Large intestine (tissue), 3 donors: ENCODE measurements at regions not wholly inside any gene's neighbourhood (a gene's known extent, or its start where the extent isn't known, plus 50 kb on each side); places are given as distances from the start of the nearest gene placed in this dataset.

Source experiments
- DNase-seq, 2 donors: peaks; one replicate each; pipeline versions ENCODE4 v3.0.0 to v3.0.0-alpha.2; 2013
- H3K27ac ChIP-seq: one replicate; pipeline ENCODE4 v1.5.1; 2013; ENCODE audit warnings: low read length
- H3K27me3 ChIP-seq: 2 replicates; pipeline ENCODE4 v1.6.1; 2013; ENCODE audit warnings: low read length; ENCODE audit not compliant: control insufficient read depth, insufficient read depth
- H3K36me3 ChIP-seq: 2 replicates; pipeline ENCODE4 v1.6.1; 2013; ENCODE audit warnings: low read length; ENCODE audit not compliant: control insufficient read depth, insufficient read depth
- H3K4me1 ChIP-seq: one replicate; pipeline ENCODE4 v1.6.1; 2013; ENCODE audit warnings: low read length; ENCODE audit not compliant: control insufficient read depth, insufficient read depth
- H3K4me3 ChIP-seq: one replicate; pipeline ENCODE4 v1.5.1; 2013; ENCODE audit warnings: low read length
- H3K9me3 ChIP-seq: one replicate; pipeline ENCODE4 v1.6.1; 2013; ENCODE audit warnings: mild to moderate bottlenecking, low read depth, low read length, moderate library complexity; ENCODE audit not compliant: control insufficient read depth
- WGBS: methylation state at CpG from one replicate; pipeline ENCODE4 v1.1.5; 2013; ENCODE audit warnings: low lambda C conversion rate; ENCODE audit not compliant: insufficient coverage; 5-methylcytosine and 5-hydroxymethylcytosine counted together

DNA sequence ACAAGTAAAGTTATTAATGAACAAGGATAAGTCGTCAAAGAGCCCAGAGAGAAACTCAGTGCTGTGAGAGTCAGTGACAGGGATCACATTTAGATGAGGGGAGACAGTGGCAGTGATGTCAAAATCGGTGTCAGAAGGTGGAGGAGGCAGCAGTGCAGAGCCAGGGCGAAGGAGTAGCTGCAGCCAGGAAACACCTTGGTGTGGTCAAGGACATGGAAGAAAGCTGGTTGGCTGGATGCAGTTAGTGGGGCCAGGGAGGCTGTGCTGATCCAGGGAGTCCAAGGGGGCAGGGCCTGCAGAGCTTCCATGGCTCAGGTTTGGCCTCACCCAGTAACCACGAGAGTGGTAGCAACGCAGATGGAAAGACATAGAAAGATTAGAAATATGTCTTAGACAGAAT, 50.7 kb upstream of the ADORA2B start:
- Histone ChIP-seq H3K4me1 (peaks cover 3% of the 10 kb centered on the region), H3K27ac (no peak overlapping the region), H3K4me3 (no peak overlapping the region), H3K36me3 (no peaks in the 10 kb centered on the region), H3K9me3 (no peaks in the 10 kb centered on the region), H3K27me3 (no peaks in the 10 kb centered on the region)
- DNase-seq, result no peak
- 60% methylated on average over 3 of the region's 5 CpGs for WGBS

DNA sequence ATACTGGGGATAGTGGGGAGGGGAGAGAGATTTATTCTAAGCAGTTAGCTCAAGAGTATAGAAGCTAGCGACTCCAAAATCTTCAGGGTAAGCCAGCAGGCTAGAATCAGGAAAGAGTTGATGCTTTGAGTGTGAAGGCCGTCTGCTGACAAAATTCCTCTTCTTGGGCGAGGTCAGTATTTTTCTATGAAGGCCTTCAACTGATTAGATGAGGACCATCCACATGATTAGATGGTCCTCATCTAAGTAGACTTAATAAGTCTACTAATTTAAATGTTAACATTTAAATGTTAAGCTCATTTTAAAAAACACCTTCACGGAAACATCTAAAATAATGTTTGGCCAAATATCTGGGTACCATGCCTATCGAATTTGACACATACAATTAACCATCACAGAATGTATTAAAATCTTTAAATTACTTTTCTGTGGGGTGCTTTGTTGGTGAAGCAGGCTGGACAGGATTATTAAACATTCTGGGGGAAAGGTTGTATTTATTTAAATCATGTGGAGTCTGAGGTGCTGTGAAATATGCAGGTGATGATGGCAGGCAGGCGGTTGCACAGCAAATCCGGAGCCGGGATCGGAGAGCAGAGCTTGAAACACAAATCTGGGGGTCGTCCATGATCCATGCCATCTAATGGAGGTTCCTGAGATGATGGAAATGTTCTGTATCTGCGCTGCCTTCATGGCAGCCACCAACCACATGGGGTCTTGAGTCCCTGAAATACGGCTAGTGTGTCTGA, 49.8 kb upstream of the ADORA2B start:
- Histone ChIP-seq H3K27me3 (no peaks in the 10 kb centered on the region), H3K27ac (no peak overlapping the region), H3K36me3 (no peaks in the 10 kb centered on the region), H3K9me3 (no peaks in the 10 kb centered on the region), H3K4me1 (peaks cover 3% of the 10 kb centered on the region), H3K4me3 (no peak overlapping the region)
- no peak for DNase-seq
- WGBS, result 97% methylated on average over 5 of the region's 12 CpGs
